HCEC 1CT (cell line): ENCODE measurements at regions not wholly inside any gene's neighbourhood (a gene's known extent, or its start where the extent isn't known, plus 50 kb on each side); places are given as distances from the start of the nearest gene placed in this dataset.

Experiments used
- DNase-seq: peaks from one replicate; pipeline ENCODE4 v3.0.0-alpha.2; 2017

- DNase-seq, result no peak
Measured at GRCh38 chr4:133096972-133097371, 52.1 kb upstream of the PCDH10 start.
